GM18519 (cell line): ENCODE measurements at regions not wholly inside any gene's neighbourhood (a gene's known extent, or its start where the extent isn't known, plus 50 kb on each side); places are given as distances from the start of the nearest gene placed in this dataset.
"Not testable (repeated sequence)": the region's sequence is repeated elsewhere in the genome, so short reads cannot be mapped to it uniquely, and the experiment has no call there.

Source experiments
- ATAC-seq: cut with Tn5 transposase; IDR thresholded peaks from one replicate; pipeline ENCODE4 v1.9.1; 2021; ENCODE audit warnings: mild to moderate bottlenecking, moderate library complexity; ENCODE audit not compliant: unreplicated experiment, low FRiP score

- ATAC-seq = no peak
Measured at GRCh38 chr14:62445570-62445969, 599.7 kb downstream of the KCNH5 start.

DNA sequence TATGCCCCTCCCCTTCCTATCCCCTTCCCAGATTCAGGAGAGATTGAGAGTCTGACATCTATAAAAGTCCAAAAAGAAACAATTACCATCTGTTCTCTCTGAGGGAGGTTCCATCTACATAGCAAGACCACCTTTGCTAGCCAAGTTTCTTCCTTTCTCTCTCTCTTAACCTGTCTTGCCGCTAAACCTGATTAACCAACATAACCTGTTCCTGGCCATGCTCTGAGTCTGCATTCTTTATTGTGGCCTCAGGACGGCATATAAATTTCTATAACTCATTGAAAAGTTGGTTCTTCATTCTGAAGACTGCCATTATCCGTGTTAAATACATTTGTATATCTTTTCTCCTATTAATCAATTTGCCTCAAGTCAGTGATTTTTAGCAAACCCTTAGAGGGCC is 594.0 kb downstream of the KCNH5 start:
- ATAC-seq = no peak

GRCh38 chr14:62453226-62453625 is 592.0 kb downstream of the KCNH5 start:
- no peak for ATAC-seq

GRCh38 chr14:62455446-62455845 is 589.8 kb downstream of the KCNH5 start:
- ATAC-seq = no peak

GRCh38 chr14:62462988-62463387 is 582.3 kb downstream of the KCNH5 start:
- ATAC-seq = no peak

DNA sequence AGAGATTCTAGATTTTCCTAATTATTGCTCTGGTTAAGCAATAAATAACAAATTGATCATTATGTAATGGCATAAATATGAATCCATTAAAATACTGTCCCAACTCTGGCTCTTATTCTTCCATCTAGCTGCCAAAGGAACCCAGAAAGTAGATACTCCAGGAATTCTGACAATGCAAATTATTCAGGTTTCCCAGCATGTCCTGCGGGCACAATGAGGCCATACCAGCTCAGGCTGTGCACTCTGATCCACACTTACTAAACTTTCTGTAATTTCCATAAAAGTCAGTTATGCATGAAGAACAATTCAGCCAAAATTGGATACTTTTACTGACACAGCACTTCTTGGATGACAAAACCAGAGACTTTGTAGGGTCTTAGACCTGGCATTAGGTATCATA is 576.3 kb downstream of the KCNH5 start:
- ATAC-seq = no peak

DNA sequence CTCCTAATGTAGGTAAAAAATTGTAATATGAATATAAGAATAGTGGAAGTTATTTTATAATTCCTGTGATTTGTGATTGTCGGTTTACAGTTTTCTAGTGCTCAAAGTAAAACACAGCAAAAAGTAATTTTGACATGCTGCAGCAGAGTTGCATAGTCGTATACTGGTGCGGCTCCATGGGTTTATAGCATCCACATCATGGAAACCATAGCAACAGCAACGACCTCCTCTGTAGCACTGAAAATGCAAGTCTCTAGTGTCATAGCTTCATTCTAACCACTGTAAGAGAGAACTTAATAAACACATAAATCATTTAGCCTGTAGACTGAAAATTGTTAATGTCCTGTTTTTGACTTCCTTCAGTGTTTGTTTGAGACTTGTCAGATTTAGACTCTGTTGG is 574.3 kb downstream of the KCNH5 start:
- ATAC-seq = no peak

GRCh38 chr14:62491146-62491545 is 554.1 kb downstream of the KCNH5 start:
- no peak for ATAC-seq

DNA sequence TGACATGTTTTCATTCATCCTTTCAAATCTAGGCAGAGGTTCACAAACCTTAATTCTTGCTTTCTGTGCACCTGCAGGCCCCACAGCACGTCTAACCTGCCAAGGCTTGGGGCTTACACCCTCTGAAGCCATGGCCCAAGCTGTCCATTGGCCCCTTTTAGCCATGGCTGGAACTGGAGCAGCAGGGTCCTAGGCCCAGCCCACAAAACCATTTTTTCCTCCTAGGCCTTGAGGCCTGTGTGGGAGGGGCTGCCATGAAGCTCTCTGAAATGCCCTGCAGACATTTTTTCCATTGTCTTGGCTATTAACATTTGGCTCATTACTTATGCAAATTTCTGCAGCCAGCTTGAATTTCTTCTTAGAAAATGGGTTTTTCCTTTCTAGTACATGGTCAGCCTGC is 547.5 kb downstream of the KCNH5 start:
- ATAC-seq = no peak

DNA sequence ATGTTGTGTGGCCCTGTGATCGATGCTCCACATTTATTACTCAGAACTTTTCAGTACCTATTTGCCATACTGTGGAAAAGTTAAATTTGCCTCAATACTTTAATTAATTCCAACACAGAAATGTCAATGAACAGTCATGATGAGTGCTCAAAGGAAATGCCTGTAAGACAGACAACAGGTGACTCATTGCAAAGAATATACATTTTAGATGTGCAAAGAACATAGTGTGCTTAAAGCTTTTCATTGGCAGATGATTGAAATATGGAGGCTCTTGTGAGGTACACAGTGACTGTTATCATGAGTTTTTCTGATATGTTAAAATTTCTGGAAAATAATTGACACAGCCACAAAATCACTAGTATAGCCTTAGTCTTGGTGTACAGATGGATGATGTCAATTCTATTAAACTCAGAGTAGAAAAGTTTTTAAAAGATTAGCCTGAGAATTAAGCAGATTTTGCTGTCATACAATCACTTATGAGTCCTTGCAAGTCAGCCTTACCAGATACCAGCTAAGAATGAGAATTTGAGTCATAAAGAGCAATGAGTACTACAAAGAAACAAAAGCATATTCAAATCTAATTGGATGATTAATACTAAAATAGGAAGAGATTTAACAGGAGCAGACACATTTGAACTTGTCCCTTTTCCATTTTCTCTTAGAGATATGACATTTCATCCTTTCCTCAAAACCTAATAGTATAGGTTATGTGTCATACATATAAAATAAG is 544.1 kb downstream of the KCNH5 start:
- no peak for ATAC-seq

DNA sequence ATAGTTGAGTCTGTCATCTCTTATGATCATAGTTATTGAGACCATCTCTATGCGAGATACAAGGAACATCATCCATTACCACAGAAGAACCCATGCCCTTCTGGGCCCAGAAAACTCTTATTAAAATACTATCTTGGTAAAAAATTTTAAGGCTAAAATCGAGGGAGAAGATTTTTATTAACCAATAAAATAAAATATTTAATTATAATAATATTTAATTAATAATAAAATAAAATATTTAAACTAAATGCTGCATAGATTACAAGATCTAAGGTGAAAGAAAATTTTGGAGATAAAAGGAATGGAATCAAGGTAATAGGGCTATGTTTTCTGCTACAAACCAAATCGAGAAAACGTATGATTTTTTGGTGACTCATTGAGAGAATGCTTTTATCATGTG is 540.2 kb downstream of the KCNH5 start:
- no peak for ATAC-seq

- not testable (repeated sequence) for ATAC-seq
Measured at GRCh38 chr14:62521309-62521708, 523.9 kb downstream of the KCNH5 start.

DNA sequence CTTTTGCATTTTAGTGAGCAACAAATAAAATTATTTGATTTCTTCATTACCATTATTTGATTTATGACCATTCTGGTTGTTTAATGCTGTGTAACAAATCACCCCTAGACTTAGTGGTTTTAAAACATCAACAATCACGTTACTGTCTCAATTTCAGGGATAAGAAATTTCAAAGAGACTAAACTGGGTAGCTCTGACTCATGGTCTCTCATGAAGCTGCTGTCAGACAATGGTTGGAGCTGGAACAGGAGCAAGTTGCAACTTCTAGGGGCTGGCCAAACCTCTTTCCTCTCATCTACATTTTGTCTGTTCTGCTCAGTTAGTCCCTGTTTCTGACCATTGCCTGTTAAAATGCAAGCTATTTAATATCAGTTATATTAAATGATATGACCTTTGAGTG is 517.0 kb downstream of the KCNH5 start:
- no peak for ATAC-seq

- ATAC-seq = no peak
Measured at GRCh38 chr14:62532181-62532580, 513.1 kb downstream of the KCNH5 start.

DNA sequence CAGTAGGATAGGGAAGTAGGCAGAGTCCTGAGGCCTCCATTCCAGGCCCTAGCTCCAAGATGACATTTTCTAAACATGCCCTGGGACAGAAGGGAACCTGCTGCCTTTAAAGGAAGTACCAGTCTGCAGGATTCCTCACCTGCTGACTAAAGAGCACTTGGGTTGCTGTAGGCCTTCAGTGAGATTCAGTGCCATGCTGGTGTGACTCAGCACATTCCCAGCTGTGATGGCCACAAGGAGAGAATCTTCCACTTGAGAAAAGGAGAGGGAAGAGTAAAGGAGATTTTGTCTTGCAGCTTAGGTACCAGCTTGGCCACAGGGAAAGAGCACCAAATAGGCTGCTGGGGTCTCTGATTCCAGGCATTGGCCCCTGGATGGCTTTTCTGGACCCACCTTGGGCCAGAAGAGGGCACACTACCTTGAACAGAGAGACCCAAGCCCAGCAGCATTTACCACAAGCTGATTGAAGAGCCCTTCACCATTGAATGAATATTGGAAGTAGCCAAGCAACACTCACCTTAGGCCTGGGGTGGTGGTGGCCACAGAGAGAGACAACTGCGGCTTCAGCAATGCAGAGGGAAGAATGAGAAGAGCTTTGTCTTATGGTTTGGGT is 498.3 kb downstream of the KCNH5 start:
- no peak for ATAC-seq

DNA sequence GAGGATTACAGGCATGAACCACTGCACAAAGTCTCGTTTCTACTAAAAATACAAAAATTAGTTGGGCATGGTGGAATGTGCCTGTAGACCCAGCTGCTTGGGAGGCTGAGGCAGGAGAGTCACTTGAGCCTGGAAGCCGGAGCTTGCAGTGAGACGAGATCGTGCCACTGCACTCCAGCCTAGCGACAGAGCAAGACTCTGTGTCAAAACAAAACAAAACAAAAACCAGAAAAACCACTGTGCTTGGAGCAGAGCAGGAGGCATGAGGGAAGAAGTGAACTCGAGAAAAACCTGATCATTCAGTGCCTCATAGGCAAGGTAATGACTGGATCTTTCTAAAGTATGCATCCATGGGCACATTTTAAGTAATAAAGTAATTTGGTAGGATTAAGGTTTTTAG is 487.8 kb downstream of the KCNH5 start:
- no peak for ATAC-seq

DNA sequence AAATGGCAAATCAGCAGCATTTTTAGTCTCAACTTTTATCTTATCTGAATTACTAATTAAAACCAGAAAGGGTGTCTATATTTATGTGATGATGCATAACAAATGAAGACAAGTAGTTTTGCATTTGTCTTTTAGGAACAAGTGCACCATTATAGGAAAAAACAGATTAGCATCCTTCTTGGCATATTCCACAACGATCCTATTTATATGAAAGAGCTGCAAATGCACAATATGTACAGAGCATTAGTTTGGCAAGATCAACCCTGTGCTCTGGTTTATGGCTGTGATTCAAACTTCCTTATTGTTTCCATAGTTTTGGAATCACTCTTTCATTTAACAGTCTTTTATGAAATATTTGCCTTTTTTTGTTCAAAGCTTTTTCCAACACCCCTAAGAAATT is 486.8 kb downstream of the KCNH5 start:
- ATAC-seq = no peak

DNA sequence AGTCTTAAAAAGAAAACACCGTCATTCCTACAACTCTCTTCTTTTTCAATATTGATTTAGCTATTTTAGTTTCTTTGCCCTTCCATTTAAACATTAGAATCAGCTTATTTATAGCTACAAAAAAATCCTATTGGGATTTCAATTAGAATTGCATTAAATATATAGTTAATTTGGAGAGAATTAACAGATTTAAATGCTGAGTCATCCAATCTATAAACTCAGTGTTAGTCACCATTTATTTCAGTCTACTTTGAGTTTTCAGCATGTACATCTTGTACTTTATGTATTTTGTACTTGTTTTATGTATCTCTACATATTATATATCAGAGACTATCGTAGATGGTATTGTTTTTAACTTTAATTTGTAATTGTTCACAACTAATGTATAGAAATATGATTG is 460.0 kb downstream of the KCNH5 start:
- no peak for ATAC-seq

DNA sequence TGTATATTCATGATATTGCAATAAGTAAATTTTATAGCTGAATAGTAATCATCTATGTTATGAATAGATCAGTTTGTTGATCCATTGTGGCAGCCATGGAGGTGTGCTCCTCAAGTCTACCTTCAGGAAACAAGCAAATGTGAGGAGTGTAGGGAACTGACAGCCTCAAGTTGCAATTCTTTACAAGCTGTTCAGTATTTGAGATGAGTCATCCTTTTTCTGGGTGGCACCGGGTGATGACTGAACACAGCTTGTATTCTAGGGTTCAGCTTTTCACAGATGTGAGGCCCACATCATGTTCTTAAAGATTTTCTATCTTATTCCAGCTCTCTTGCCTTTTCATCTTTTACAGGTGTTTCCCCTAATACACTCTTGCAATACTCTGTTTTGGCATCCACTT is 452.4 kb downstream of the KCNH5 start:
- ATAC-seq = no peak

DNA sequence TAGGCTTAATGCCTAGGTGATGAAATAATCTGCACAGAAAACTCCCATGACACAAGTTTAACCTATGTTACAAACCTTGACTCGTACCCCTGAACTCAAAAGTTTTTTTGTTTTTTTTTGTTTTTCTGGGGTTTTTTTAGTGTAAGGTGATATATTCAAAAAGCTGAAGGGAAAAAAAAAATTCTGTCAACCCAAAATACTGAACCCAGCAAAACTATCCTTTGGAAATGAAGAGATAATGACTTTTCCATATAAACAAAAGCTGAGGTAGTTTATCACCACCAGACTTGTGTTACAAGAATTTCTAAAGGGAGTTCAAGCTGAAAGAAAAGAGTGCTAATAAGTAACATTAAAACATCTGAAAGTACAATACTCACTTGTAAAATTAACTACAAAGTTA is 448.1 kb downstream of the KCNH5 start:
- no peak for ATAC-seq

GRCh38 chr14:62599616-62600385 is 445.5 kb downstream of the KCNH5 start:
- ATAC-seq = no peak

DNA sequence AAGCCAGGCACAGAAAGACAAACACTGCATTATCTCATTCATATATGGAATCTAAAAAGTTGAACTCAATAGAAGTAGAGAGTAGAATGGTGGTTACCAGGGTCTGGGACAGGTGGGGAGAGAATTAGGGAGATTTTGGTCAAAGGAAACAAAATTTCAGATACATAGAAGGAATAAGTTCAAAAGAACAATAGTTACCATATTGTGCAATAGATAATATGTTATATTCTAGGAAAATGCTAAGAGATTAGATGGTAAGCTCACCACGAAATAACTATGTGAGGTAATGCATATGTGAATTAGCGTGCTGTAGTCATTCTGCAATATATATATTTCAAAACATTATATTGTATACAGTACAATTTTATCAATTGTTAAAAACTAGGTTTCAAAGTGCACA is 442.5 kb downstream of the KCNH5 start:
- ATAC-seq = no peak
